HAP-1 (cell line): ENCODE measurements at regions not wholly inside any gene's neighbourhood (a gene's known extent, or its start where the extent isn't known, plus 50 kb on each side); places are given as distances from the start of the nearest gene placed in this dataset.
"Not testable (repeated sequence)": the region's sequence is repeated elsewhere in the genome, so short reads cannot be mapped to it uniquely, and the experiment has no call there.

Source experiments
- DNase-seq, 2 experiments: peaks; one replicate each; pipeline ENCODE4 v3.0.0-alpha.2; 2016 to 2020; ENCODE audit warnings: low spot score in 2 of 2
- H3K27me3 ChIP-seq: fragments of 250-450 bp; sonication (Bioruptor Pico); 2 replicates; pipeline ENCODE4 v1.5.1; 2020; ENCODE audit warnings: low read depth, mild to moderate bottlenecking, moderate library complexity
- H3K36me3 ChIP-seq: fragments of 250-450 bp; sonication (Bioruptor Pico); replicated peaks from 2 replicates; pipeline ENCODE4 v1.5.1; 2020; ENCODE audit warnings: mild to moderate bottlenecking
- H3K4me1 ChIP-seq: fragments of 250-450 bp; sonication (Bioruptor Pico); 2 replicates; pipeline ENCODE4 v1.5.1; 2020; ENCODE audit warnings: mild to moderate bottlenecking
- H3K4me3 ChIP-seq: fragments of 250-450 bp; sonication (Bioruptor Pico); 2 replicates; pipeline ENCODE4 v1.5.1; 2020; ENCODE audit warnings: mild to moderate bottlenecking, moderate library complexity
- H3K9me3 ChIP-seq: fragments of 250-450 bp; sonication (Bioruptor Pico); 2 replicates; pipeline ENCODE4 v1.5.1; 2020; ENCODE audit warnings: mild to moderate bottlenecking, moderate library complexity
- in situ Hi-C: fragments of 300-500 bp; cut with MboI; formaldehyde crosslinking; loops from 3 replicates; pipeline ENCODE4 v1.14.3; 2020; ENCODE audit warnings: low sequenced_read_pairs, inconsistent platforms, mixed read lengths

DNA sequence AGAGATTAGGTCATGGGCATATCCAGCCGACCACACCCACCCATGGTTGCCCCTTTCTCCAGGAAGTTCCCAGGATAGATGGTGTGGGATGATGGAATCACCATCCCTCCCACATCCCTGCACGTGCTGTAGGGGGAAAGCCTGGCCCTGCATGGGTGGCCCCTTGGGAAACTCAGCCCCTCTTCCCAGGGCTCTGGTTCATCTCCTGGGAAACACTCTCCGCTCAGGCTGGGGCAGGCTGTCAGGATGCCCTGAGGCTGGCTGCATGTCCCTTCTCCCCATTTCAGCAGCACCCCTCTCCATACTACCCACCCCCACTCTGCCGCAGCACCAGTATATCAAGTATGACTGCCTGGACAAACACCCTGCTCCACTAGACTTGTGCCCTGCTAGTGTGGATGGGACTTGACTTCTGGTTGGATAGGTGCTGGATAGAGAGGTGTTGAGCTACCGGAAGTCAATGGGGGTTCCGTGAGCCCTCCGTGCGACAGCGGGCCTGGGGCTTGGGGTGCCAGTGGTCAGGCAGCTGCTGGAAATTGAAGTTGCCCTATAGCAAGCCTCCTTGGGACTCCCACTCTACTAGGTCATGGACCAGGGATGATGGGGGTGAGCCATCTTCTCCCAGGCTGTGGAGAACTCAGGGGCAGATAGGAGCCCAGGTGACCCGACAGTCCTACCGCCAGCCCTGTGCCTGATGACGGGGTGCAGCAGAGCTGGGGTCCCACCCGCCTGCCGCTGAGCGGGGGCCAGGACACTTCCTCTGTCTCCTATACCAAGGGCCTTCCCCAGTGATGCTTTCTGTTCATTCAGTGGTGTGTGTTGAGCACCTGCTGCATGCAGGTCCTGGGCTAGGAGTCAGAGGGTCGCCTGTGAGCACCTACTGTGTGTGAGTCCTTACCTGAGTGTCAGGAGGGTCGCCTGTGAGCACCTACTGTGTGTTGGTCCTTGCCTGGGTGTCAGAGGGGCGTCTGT is 69.4 kb upstream of the COL5A1 start:
- no peaks in the 10 kb centered on the region for H3K4me1 ChIP-seq
- no peak overlapping the region for H3K4me3 ChIP-seq
- peak in 1 of 2 experiments; percentile 12 for DNase-seq
- in situ Hi-C loops, result no loop called here
- H3K9me3 ChIP-seq, result no peaks in the 10 kb centered on the region
- no peaks in the 10 kb centered on the region for H3K27me3 ChIP-seq
- H3K36me3 ChIP-seq, result no peaks in the 10 kb centered on the region

DNA sequence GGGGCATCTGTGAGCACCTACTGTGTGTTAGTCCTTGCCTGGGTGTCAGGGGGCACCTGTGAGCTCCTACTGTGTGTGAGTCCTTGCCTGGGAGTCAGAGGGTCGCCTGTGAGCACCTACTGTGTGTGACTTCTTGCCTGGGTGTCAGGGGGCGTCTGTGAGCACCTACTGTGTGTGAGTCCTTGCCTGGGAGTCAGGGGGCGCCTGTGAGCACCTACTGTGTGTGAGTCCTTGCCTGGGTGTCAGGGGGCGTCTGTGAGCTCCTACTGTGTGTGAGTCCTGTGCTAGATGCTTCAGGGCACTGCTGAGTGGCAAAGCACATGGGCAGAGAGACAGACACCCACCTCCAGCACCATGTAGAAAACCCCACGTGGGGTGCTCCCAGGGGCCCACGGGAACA is 66.9 kb upstream of the COL5A1 start:
- DNase-seq, in situ Hi-C loops, H3K36me3 ChIP-seq, H3K27me3 ChIP-seq, H3K4me3 ChIP-seq, H3K4me1 ChIP-seq, H3K9me3 ChIP-seq: not testable (repeated sequence)

DNA sequence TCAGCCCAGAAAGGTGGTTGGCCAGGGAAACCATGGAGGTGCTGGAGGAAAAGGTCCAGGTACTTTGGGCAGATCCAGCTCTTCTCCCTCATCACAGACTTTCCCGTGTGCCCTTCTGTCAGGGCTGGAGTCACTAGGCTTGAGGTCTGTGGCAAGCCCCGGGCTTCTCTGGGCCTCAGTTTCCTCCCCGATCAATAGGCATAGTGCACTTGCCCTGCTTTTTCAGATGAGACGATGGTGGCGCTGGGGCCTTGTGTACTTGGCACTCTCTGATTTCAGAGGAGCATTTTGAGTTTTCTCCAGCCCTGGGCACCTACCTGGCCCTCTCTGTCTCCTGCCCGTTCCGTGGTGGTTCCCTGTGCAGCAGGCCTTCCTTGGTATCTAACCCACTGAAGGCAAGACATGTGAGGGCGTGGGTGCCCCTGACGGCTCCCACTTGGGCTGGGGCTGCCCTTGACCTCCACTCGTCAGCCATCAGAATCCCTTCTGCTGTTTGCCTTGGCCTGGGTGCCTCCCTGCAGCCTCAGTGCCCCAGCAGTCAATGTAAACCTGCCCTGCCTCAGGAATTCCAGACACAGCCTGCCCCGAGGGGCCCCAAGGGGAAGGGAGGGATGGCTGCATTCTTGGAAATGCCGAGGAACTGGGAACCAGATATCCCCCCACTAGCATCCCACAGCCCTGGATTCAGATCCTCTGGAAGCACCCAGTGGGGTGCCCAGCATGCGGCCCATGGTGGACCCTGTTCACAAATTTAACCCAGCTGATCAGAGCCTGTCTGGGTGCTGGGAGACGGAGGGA is 66.3 kb upstream of the COL5A1 start:
- in situ Hi-C loops, result no loop called here
- H3K27me3 ChIP-seq, result no peaks in the 10 kb centered on the region
- H3K36me3 ChIP-seq, result no peaks in the 10 kb centered on the region
- no peak for DNase-seq
- no peaks in the 10 kb centered on the region for H3K9me3 ChIP-seq
- no peaks in the 10 kb centered on the region for H3K4me1 ChIP-seq
- no peak overlapping the region for H3K4me3 ChIP-seq

DNA sequence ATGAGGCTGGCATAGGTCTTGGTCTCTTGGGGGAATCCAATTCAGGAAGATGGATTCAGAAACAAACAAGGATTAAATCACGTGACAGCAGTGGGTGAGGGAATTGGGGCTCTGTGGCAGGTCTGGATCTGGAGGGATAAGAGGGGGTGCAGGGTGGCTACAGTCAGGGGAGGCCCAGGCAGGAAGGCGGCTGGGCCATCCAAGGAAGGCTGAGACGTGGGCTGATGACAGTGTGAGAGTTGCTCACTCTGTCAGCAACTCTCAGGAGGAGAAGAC is 65.8 kb upstream of the COL5A1 start:
- Histone ChIP-seq H3K9me3 (no peaks in the 10 kb centered on the region), H3K36me3 (no peaks in the 10 kb centered on the region), H3K27me3 (no peaks in the 10 kb centered on the region), H3K4me3 (no peak overlapping the region), H3K4me1 (no peaks in the 10 kb centered on the region)
- in situ Hi-C loops, result no loop called here
- DNase-seq, result no peak

DNA sequence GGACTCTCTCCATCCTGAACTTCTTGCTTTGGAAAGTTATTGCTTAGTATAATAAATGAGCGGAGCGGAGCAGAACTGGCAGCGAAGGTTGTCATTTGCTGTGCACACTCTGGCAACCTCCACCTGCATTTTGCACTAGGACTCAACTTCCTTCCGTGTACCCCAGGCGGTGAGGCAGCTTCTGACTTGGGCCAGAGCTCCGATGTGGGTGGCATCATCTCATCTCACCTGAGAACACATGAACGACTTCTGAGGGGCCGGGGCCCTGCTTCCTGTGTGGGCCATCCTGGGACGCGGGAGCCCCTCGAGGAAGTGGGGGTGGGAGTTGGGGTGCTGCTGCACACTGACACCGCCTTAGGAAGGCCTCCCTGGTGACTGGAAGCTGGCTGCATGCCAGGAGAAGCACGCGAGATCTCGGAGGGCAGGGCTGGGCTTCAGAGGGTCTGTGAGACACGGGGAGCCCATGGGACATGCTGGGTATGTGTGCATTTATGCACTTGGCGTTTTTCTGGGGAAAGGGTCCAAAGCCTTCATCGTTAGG is 56.5 kb upstream of the COL5A1 start:
- in situ Hi-C loops, result no loop called here
- Histone ChIP-seq H3K4me3 (no peak overlapping the region), H3K9me3 (no peaks in the 10 kb centered on the region), H3K27me3 (no peaks in the 10 kb centered on the region), H3K36me3 (no peaks in the 10 kb centered on the region), H3K4me1 (no peaks in the 10 kb centered on the region)
- DNase-seq, result no peak

DNA sequence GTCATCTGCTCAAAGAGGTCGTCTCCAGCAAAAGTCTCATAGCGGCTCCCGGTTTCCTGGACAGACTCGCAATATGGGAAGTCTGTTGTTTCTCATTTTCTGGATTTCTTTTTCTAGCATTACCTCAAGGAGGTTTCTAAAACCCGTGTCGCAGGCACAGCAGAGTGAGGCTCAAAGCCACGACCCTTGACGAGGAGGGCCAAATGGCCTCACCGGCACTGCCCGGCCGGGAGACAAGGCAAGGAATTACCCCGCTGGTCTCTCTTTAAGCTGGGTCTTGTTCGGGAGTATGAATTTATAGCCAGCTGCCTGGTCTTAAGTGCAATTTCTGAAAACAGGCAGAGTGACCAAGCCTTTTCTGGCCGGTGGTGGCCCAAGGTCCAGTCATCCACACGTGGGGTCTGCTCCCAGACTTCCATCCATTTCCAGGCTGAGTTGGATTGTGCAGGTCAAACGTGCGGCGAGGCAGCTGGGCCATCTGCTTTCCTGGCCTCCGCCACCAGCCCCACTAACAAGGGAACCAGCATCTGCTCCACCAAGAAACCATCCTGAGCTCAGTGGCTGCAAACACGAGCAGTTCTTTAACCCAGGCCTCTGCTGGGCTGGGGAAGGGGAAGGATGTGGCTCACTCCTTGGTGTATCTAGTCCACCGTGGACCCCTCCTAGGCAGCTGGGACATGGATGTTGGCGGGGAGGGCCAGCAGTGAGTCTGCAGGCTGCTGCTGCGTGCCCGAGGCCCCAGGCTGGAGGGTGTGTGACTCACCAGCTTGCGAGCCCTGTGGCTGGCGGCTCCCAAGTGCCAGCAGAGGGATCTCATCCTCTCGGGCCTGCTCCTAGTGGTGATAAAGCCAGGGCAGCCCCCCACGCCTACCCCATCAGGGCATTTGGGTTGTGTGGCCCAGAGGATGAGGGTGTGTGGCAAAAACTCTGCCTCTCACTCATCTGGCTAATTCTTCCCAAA is 55.6 kb upstream of the COL5A1 start:
- in situ Hi-C loops, result no loop called here
- no peak for DNase-seq

DNA sequence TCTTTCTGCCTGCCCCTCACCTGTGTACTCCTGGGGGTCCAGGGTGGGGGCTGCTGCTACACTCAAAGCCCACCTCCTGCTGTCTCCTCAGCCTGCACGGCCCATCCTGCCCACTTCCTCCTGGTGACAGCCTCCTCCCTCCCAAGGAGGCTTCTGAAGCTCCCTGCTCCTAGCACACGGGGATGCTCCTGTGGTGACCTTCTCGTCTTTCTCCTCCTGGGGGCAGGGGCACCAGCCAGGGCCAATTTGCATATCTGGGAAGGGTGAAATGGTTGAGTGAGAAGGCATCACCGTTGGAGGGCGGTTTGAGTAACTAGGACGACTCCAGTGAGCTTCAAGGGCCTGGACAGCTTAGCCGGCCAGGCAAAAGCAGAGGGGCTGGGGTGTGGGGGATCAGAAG is 51.9 kb upstream of the COL5A1 start:
- no peaks in the 10 kb centered on the region for H3K27me3 ChIP-seq
- H3K4me3 ChIP-seq, result no peak overlapping the region
- DNase-seq, result no peak
- H3K4me1 ChIP-seq, result no peaks in the 10 kb centered on the region
- no peaks in the 10 kb centered on the region for H3K9me3 ChIP-seq
- H3K36me3 ChIP-seq, result no peaks in the 10 kb centered on the region
- in situ Hi-C loops, result no loop called here

More for the DNA sequence above, 55.6 kb upstream of the COL5A1 start:
- H3K4me3 ChIP-seq, result no peak overlapping the region
- H3K9me3 ChIP-seq, result no peaks in the 10 kb centered on the region
- no peaks in the 10 kb centered on the region for H3K36me3 ChIP-seq
- no peaks in the 10 kb centered on the region for H3K4me1 ChIP-seq
- no peaks in the 10 kb centered on the region for H3K27me3 ChIP-seq

DNA sequence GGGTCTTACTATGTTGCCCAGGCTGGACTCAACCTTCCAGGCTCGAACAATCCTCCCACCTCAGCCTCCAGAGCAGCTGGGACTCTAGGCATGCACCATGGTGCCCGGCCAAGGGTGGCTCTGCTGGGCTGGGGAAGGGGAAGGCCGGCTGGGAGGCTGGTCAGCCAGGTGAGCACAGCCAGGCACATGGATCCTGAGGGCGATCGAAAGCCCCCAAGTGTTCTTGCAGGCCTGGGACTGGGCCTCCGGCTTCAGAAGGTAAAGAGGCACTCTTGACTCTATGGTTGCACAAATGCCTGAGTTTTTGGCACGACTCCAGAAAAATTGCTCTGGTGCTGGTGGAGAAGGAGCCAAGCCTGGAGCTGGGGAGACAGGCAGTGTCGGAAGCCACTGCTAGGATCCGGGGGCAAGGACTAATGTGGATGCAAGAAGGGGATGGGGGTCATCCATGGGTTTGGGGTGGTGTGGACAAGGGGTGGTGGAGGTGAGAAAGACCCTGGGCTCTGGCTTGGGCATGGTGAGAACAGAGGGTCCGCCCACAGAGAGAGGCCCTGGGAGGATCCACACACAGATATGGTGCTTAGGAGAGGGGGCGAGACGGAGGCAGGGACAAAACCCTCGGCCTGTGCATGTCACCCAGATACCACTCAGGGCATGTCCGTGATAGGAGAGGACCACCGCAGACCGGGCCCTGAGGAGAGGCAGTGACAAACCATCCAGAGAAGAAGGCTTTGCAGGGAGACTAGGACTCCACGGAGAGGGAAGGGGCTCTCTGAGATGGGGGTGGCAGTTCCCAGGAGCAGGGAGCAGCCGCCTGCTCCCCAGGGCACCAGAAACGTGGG is 51.1 kb upstream of the COL5A1 start:
- Histone ChIP-seq H3K4me1 (no peaks in the 10 kb centered on the region), H3K27me3 (no peaks in the 10 kb centered on the region), H3K9me3 (no peaks in the 10 kb centered on the region), H3K4me3 (no peak overlapping the region), H3K36me3 (no peaks in the 10 kb centered on the region)
- in situ Hi-C loops, result no loop called here
- no peak for DNase-seq

DNA sequence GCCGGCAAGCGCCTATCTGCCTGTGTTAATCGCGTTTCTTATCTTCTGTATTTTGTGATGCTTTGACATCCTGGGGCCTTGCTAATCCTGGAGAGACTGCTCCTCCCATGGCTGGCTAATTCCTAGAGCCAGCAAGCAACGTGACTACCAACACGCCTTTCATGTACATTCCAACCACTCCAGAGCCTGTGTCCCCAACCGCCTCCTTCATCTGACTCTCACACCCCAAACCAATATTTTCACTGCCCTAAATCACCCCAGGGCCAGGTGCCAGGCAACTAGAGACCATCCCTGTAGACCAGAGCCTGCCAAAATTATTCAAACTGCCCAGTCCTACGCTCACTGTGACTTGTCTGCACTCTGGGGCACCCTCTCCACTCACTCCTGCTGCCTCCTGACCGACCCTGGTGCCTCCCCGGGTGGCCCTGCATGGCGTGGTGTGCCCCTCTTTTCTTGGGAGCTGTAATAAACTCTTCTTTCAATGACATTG is 50.5 kb upstream of the COL5A1 start:
- Histone ChIP-seq H3K9me3 (no peaks in the 10 kb centered on the region), H3K4me1 (no peaks in the 10 kb centered on the region), H3K36me3 (no peaks in the 10 kb centered on the region), H3K4me3 (no peak overlapping the region), H3K27me3 (no peaks in the 10 kb centered on the region)
- in situ Hi-C loops, result no loop called here
- no peak for DNase-seq

DNA sequence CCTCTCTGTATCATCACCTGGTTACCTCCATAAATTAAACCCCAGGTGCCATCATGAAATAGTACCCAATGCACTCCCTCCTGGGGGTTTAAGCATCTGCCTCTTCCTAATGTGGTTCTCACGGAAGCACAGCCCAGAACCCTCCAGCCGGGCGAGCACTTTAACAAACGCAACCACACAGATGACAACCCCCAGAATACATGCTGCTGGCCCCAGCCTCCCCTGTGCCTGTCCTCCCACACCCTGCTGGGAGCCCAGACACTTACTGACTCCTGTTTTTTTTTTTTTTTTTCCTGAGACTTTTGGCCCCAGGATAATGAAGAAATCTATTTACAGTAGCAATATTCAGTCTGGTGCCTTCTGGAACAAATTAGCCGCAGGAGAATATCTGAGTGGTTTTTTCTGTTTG is 50.0 kb upstream of the COL5A1 start:
- Histone ChIP-seq H3K9me3 (no peaks in the 10 kb centered on the region), H3K27me3 (no peaks in the 10 kb centered on the region), H3K4me1 (no peaks in the 10 kb centered on the region), H3K36me3 (no peaks in the 10 kb centered on the region), H3K4me3 (no peak overlapping the region)
- DNase-seq, result no peak
- in situ Hi-C loops, result no loop called here
